Loucy (cell line): ENCODE measurements at regions not wholly inside any gene's neighbourhood (a gene's known extent, or its start where the extent isn't known, plus 50 kb on each side); places are given as distances from the start of the nearest gene placed in this dataset.

Experiments
- EZH2phosphoT487 ChIP-seq: fragments of 200-600 bp; IDR thresholded peaks from 2 replicates; pipeline ENCODE4 v1.6.1; 2018; ENCODE audit warnings: antibody characterized with exemption, mild to moderate bottlenecking, moderate library complexity, borderline replicate concordance
- TF ChIP-seq, protein P1 (sequence below): fragments of 200-600 bp; sonication (generic); conservative IDR thresholded peaks from 2 replicates; pipeline ENCODE4 v1.5.1; 2014; ENCODE audit warnings: mild to moderate bottlenecking, antibody characterized with exemption, low read length

DNA sequence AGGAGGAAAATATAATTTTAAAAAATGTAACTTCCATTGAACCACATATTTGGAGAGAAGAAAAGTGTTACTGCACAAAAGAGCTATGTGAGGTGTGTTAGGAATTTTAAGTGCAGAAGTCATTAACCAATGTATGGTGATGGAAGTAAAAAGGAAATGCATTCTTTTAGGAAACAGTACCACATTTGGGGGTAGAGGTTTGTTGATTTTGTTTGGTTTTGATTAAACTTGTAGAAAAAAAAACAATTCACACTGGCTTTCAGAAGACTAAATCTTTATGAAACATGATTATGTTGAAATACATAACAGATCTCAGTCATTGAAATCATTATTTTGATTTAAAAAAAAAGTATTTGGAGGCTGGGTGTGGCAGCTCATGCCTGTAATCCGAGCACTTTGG is 1287.0 kb upstream of the GJE1 start:
- no peak for TF ChIP-seq EZH2phosphoT487
- TF ChIP-seq, protein P1, sequence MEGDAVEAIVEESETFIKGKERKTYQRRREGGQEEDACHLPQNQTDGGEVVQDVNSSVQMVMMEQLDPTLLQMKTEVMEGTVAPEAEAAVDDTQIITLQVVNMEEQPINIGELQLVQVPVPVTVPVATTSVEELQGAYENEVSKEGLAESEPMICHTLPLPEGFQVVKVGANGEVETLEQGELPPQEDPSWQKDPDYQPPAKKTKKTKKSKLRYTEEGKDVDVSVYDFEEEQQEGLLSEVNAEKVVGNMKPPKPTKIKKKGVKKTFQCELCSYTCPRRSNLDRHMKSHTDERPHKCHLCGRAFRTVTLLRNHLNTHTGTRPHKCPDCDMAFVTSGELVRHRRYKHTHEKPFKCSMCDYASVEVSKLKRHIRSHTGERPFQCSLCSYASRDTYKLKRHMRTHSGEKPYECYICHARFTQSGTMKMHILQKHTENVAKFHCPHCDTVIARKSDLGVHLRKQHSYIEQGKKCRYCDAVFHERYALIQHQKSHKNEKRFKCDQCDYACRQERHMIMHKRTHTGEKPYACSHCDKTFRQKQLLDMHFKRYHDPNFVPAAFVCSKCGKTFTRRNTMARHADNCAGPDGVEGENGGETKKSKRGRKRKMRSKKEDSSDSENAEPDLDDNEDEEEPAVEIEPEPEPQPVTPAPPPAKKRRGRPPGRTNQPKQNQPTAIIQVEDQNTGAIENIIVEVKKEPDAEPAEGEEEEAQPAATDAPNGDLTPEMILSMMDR: no peak
